Ecto neural progenitor cell (in vitro differentiated cells): ENCODE measurements at regions not wholly inside any gene's neighbourhood (a gene's known extent, or its start where the extent isn't known, plus 50 kb on each side); places are given as distances from the start of the nearest gene placed in this dataset.

ENCODE experiments used
- DNase-seq: peaks from one replicate; pipeline ENCODE4 v3.0.0-alpha.2; 2018; ENCODE audit warnings: low spot score

DNA sequence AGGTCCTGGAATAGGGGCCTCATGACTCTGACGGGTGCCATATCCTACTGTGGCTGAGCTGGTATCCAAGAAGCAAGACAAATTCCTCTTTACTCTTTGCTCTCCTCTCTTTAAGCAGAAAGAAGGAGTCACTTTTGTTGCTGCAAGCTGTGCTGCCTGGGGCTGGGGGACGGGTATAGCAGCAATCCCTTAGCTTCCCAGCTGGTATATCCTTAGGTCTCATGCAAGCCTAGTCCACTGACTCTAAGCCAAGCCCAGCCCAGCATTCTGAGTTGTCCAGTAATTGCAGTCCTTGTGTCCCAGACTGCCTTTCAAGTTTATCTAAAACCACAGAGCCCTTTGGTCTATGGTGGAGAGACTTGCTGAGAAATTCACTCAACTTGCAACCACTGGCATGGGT is 893.0 kb upstream of the PRR20A start:
- no peak for DNase-seq

DNA sequence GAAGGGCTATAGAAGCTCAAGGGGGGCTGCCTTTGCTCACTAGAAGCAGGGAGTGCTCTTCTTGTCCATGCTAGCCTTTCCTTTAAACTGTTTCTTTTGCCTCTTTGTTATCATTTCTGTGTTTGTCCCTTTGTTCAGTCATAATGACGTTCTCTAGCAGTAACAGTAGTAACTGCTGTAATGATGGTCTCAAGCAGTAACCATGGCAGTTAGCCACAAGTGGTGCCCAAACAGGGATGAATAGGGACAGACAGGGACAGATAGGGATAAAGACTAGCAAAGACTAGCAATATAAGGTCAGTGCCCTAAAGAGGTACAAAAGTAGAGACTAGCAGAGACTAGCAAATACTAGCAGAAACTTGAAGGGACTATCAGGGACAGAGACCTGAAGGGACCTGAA is 869.0 kb upstream of the PRR20A start:
- no peak for DNase-seq

DNA sequence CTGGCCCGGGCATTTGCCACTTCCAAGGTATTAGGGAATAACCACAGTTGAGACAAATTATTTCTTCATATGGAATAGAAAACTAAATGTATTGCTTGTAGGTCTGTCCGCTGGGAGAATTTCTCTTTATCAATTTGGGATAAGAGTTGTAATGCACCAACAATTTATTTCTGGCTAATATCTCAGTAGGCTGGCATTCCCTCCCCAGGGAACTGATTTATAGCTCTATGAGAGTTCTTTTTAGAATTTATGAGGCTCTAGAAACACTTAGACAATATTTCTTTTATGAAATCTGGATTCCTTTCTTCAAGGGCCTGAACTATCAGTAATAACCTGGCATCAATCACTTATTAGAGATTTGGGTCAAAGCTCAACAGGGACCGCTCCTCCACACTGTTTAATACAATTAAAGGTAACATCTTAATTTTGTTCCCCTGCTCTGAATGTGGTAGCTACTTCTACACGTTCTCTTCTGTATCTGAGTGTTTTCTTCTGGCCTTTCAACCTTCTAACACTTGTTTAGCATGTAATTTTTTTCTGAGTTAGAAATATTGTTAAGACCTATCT is 857.4 kb upstream of the PRR20A start:
- DNase-seq: no peak

DNA sequence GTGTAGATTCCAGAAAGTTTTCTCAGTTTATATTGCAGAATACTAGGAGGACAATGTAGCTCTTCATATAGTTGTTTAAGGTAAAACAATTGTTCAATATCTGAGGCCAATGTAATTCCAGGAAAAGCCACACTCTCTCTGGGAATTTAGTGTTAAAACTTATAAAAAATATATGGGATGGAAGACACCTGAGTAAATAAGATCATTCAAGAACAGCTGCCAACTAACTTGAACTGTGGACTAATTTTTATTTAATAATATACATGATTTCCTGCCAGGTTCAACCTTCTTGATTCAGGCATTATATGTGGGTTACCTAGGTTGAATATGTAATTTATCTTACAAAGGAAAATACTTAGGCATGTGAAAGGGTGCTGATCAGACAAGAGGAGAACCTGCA is 841.1 kb upstream of the PRR20A start:
- DNase-seq: no peak

DNA sequence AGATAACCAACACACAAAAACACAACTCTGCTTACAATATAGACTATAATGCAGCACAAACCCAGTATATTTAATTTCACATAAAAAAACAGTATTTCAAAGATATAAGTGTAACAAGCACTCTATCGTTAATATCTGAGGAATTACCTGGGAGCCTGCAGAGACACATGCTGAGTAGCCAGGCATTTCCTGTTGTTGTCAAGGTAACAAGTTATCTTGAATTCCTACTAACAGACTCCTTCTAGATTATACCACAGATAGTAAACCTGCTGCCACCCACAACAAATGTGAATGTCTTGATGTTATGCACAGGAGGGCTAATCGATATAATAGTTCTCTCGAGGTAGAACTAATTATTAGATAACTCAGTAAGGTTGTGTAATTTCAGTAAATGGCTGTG is 826.0 kb upstream of the PRR20A start:
- no peak for DNase-seq

DNA sequence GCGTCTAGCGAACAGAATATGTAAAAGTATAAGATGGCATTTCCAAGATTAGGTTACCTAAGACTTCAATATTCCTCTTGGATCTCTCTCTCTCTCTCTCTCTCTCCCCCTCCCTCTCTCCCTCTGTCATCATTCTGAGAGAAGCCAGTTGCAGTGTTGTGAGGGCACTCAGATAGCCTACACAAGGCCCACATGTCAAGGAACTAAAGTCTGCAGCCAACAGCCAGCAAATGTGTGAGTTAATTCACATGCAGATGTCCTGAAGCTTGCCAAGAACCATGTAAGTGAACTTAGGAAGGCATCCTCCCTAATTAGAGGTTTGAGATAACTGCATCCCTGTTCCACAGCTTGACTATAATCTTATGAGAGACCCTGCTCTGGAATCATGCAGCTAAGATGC is 822.9 kb upstream of the PRR20A start:
- DNase-seq: no peak

DNA sequence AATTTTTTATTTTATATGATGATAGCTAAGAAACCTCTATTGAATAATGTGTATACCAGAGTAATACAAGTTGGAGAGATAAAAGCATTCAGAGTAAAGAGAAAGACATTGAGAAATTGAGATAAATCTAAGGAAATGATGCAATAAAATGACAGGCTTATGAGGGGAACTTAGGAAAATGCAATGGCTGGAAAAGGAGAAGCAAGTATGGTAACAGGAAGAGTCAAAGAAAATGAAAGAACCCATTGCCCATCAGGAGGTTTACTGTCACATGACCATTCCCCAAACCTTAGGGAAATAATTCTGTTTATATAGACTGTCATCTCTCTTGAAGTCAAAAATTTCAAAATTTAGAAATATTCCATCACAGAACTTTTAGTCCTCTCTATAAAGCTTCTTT is 808.0 kb upstream of the PRR20A start:
- no peak for DNase-seq

DNA sequence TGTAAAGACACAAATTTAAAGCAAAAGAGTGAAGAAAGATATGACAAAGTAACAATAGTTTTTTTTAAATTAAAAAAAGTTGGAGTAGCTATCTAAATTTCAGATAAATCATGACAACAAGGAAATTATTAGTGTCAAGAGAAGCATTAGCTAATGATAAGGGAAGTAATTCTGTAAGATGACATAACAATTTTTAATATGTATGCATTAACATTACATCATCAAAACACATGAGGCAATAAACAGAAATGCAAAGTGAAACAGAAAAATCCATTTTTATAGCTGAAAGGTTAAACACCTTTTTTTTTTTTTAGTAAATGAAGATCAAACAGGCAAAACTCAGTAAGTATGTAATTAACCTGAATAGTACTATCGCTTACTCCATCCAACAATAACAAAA is 804.9 kb upstream of the PRR20A start:
- DNase-seq: no peak

DNA sequence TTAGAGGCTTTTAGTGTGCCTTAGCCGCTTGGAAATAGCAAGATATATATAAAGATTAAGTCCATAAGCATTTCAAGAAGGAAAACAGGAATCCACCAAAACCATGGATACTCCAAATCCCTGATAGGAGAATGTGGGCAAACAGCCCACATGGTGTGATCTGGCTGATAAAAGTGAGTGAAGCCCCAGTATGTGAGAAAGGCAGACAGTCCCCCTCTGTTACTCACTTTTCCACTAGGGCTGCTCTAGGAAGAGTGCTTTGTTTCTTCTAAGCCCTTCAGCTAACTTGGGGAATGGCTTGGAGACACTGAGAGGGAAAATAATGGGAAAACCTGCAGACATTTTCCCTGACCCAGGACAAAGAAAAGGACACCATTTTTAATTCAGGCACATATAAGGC is 802.3 kb upstream of the PRR20A start:
- DNase-seq: no peak

DNA sequence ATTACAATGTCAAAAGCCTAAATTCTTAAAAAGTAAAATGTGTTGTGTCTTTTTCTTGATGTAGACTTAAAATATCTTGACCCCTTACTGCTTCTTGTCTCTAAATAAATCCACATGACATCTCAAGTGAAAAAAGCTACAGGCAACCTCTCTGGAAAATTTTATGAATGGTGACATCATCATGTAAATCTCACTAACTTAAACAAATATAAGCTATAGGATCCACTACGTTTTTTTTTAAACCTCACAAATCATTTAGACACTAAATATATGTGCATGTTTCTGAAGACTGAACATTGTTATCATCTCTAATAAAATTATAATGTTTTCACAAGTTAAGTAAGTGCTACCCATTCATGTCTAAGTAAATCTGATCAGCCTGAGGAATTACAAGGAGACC is 793.7 kb upstream of the PRR20A start:
- no peak for DNase-seq

DNA sequence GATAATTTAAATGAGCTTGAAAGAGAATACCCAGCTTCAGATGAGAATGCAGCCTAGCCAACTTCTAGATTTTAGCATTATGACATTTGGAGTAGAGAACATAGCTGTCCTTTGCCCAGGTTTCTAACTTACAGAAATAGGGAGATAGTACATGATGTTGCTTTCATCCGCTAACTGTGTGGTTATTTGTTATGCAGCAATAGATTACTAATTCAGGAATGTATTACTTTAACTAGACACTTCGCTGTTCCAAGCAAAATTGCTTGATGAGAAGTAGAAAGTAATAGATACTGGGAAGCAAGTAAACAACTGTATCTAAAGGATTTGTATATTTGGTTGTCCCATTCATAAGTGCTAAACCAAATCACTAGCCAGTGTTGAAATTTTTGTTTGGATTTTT is 790.9 kb upstream of the PRR20A start:
- DNase-seq: no peak

DNA sequence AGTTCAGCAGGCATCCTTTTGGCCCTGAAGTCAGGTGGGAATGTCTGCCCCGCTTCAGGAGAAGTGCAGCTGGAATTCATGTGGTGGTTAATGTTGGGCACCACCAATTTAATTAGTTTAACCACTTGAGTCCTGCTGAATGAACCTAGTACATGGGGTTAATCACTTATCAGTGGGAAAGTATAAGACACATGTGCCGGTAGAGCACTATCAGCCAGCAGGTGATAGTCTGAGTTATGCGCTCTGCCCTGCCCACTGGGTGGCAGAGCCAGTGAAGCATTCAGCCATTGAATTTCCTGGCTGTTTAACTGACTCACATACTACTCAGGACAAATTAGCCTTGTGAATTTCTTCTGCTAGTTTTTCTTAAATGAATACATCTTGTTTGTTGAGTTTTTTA is 789.7 kb upstream of the PRR20A start:
- no peak for DNase-seq

DNA sequence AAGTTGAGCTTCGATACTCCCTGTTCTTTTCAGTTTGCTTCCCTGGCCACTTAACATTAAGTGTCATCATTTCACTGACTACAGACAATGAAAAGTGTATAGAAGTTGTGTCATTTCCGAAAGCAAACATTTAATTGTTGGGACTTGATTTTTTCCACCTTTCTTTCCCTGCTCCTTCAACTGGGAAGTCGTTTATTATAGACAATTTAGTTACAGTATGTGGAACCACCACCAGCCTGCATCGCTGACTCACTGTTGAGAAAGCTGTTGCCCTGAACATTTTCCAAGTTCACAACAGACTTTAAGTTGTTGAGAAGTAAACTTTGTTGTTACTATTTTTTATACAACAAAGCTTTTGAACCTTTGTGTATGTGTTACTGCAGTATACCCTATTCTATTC is 788.4 kb upstream of the PRR20A start:
- DNase-seq: no peak

DNA sequence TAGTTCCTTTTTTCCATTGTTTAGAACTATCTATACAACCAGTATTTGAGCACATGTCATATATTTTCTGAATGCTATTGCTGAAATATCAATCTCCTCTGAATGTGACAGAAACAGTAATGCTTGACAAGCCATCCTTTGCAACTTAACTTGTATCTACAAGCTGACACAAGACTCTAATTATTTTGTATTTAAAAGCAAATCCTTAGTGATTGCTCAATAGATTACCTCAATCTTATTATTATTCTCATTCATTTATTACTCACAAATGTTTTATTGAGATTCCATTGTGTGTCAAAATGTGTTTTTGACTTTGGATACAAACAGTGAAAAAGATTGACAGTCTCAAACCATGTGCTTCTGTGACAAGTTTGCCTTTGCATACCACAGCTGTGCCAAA is 787.8 kb upstream of the PRR20A start:
- no peak for DNase-seq

DNA sequence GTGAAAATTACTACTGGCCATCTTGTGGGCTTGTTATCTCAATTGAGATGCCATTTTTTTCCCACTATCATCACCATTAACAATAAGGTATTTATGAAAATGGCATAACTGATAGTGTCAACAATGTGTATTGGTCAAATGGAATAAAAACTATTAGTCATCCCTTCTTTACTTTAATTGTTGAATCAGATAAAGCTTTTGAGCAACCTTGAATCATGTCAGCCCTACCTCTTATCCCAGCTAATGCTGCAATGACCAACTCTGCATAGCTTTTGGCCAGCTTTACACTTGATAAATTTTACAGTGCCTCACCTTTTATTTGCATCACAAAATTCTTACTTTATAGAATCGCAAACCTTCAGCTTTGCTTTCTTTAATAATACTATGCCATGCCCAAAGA is 784.0 kb upstream of the PRR20A start:
- no peak for DNase-seq

DNA sequence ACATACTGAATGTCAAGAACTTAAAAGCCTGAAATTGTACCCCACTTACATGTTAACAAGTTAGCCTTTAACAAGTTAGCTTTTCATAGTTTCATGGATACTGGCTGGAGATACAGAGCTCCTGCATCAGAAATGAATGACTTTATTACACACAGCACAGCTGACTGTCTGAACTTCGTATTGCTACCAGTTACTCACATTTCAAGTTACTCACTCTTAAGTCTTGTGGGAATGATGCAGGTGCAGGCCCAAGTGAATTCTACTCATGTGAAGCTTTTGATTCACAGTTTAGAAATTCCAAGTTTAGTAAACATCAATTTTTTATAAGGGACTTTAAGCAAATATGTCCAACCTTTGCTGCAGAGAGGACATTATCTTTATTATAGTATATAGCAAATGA is 762.2 kb upstream of the PRR20A start:
- DNase-seq: no peak

DNA sequence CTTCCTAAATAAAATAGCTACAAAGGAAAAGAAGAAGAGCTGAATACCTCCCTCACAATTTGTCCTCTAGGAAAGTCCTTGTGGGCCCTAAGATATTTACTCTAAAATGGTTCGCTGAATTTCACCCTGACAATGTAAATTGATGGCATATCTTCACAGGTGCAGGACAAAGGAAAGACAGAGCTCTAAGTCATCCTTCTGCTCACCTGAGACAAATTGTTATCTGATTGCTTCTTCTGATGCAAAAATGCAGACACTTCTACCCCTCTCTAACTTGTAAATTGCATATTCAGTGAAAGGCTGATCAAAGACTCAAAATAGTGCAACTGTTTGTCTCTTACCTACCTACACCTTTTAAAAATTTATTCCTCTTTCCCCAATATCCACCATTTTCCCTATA is 747.2 kb upstream of the PRR20A start:
- no peak for DNase-seq

DNA sequence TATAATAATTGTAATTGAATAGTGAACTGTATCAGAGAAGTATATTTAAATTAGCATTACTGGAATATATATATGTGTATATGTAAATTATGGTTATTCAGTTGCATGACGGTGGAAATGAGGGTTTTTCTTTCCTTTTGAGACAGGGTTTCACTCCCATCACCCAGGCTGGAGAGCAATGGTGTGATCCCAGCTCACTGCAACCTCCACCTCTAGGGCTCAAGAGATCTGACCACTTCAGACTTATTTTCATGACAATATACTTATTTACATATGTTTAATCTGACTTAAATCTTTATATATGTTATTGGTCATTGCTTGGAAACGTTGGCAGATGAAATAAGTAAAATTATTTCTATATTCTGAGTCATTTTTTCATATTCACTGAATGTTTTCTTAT is 744.4 kb upstream of the PRR20A start:
- no peak for DNase-seq

DNA sequence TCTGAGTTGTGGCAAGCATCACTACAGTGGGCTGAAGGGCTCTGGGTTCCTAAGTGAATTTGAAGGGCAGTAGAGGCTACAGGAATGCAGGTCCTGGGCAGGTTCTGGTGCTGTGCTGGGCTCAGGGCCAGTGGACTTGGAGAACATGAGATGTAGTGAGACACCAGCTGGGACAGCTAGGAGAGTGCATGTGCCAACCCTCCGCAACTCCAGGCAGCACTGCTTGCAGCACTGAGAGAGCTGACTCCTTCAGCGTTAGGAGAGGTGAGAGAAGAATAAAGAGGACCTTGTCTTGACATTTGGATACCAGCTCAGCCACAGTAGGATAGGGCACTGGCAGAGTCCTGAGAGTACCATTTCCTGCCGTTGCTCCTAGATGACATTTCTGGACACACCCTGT is 739.9 kb upstream of the PRR20A start:
- no peak for DNase-seq

DNA sequence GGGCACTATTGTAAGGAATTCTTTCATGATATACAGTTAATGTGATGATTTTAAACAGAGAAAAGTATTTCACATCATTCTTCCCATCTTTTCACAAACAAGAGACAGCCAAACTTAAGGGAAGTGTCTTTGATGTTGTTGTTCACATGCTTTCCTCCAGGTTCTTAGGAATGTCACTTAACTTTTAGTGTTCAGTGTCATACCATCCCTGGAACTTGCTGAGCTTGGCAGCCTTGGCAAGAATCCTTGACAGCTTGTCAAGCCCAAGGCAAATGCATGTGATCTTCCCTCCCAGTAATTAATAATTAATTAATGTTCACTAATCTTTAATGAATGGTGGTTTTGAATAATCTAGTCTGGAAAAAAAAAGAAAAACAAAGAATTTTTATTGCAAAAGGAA is 727.9 kb upstream of the PRR20A start:
- no peak for DNase-seq

DNA sequence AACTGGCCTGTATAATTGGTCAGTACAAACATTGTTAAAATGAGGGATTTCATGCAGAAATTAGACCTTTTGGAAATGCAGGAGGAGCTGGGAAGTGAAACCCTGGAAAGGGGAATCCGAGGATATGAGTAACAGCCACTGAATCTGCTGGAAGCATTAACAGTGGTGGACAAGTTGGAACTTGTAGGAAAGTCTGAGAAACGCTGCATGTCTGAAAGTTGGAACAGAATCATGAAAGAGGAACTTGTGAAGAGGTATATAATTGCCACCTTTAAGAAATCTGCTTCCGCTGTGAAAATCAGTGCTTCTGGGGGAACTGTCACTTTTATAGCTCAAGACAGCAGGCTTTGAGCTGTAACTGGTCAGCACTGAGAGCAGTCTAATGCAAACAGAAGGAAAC is 716.5 kb upstream of the PRR20A start:
- DNase-seq: no peak

DNA sequence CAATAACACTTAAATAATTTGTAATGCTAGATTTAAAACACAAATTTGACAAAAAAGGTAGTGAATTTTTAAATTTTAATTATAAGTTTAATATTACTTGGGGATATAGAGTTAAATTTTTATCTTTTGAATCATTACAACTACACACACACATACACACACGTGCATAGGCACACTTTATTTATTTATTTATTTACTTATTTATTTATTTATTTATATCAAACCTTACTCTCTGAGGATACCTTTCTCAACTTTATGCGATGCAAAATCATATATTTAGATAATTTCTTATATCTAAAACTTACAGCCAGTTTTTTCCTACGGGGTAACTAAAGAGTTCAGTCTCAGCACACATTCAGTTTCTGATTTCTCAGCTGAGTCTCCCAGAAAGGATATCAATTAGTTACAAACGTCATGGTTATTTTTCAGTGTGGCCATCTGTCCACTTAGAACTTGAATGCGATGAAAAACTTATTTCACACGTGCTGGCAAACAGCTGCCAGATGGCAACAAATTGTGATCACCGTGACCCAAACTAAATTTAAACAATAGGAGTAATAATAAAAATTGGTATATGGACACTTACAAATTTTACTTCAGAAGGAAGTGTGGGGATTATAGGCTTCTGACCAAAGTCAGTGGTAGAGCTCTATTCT is 683.1 kb upstream of the PRR20A start:
- no peak for DNase-seq

DNA sequence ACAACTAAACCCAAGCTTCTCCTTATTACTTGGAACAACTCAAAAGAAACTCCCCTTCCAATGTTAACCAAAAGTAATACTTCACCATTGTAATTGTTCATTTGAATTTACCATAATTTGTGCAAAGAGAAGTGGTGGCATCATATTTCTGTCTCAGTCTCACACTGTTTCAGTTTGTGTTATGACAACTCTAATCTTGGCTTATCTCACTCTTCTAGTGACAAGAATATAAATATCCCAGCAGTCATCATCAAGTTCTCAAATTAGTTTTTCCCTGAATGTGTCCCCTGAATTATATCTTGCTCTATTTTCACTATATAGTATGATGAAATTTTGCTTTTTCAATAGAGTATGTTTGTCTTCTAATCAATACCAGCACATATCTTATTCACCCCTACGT is 681.4 kb upstream of the PRR20A start:
- DNase-seq: no peak

DNA sequence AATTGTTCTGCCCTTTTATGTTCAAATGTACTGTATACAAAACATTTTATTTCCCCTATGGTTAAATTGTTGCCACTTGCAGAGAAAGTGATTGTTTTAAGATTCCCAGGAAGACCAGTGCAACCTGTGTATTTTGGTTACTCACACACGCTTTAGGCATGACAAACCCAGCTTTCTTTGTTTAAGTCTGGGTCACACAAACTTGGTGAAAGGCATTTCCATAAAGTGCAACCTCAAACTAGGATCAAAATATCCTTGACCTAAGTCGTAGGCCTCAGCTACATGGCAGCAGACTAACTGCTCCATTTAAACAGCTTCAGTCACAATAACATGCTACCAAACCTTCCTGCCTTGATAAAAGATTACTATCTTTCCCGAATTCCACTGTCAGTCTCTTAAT is 639.0 kb upstream of the PRR20A start:
- DNase-seq: no peak

DNA sequence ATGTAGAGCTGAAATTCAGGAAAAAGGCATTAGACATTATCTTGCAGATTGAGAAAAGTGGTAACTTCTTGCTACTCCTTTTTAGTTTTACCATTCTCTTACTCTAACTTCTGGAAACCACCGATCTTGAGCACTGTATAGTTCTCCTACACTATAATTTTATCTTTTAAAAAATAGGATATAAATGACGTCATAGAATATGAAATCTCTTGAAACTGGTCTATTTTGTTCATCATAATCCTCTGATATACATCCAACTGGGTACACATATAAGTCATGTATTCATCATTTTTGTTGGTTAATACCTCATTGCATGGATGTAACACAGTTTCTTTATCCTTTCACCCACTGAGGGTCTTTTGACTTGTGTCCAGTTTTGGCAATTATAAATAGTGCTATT is 629.9 kb upstream of the PRR20A start:
- no peak for DNase-seq
